HUDEP-2 (cell line): ENCODE measurements at regions not wholly inside any gene's neighbourhood (a gene's known extent, or its start where the extent isn't known, plus 50 kb on each side); places are given as distances from the start of the nearest gene placed in this dataset.
"Not testable (repeated sequence)": the region's sequence is repeated elsewhere in the genome, so short reads cannot be mapped to it uniquely, and the experiment has no call there.

ENCODE experiments used
- DNase-seq, 76 experiments: peaks; one replicate each; lab custom pipeline; 2025; ENCODE audit not compliant: unreplicated experiment in 76 of 76; lab: John Stamatoyannopoulos, UW

GRCh38 chr12:127150479-127150878 is 1116.5 kb upstream of the TMEM132C start:
- DNase-seq = no peak

GRCh38 chr12:127150956-127151355 is 1116.0 kb upstream of the TMEM132C start:
- no peak for DNase-seq

- peak in 8 of 76 experiments; percentile 13 to 48 (median 34) for DNase-seq
Measured at GRCh38 chr12:127153996-127154395, 1113.0 kb upstream of the TMEM132C start.

- DNase-seq = peak in 6 of 76 experiments; percentile 26 to 44 (median 42)
Measured at GRCh38 chr12:127154830-127155229, 1112.1 kb upstream of the TMEM132C start.

GRCh38 chr12:127155935-127156619 is 1110.9 kb upstream of the TMEM132C start:
- peak in 1 of 76 experiments; percentile 31 for DNase-seq

- DNase-seq = peak in 62 of 76 experiments; percentile 8 to 87 (median 44)
Measured at GRCh38 chr12:127157501-127158366, 1109.2 kb upstream of the TMEM132C start.

- no peak for DNase-seq
Measured at GRCh38 chr12:127158385-127159061, 1108.4 kb upstream of the TMEM132C start.

- no peak for DNase-seq
Measured at GRCh38 chr12:127161466-127161865, 1105.5 kb upstream of the TMEM132C start.

GRCh38 chr12:127162307-127162706 is 1104.7 kb upstream of the TMEM132C start:
- DNase-seq = peak in 9 of 76 experiments; percentile 3 to 36 (median 22)

GRCh38 chr12:127162902-127163301 is 1104.1 kb upstream of the TMEM132C start:
- DNase-seq = peak in 39 of 76 experiments; percentile 1 to 70 (median 31)

- peak in 74 of 76 experiments; percentile 8 to 94 (median 78) for DNase-seq
Measured at GRCh38 chr12:127165567-127166392, 1101.2 kb upstream of the TMEM132C start.

- DNase-seq = no peak
Measured at GRCh38 chr12:127169321-127170181, 1097.4 kb upstream of the TMEM132C start.

- DNase-seq = no peak
Measured at GRCh38 chr12:127170226-127171180, 1096.5 kb upstream of the TMEM132C start.

- DNase-seq = no peak
Measured at GRCh38 chr12:127172861-127173260, 1094.1 kb upstream of the TMEM132C start.

- DNase-seq = not testable (repeated sequence)
Measured at GRCh38 chr12:127173971-127174370, 1093.0 kb upstream of the TMEM132C start.

GRCh38 chr12:127174881-127175280 is 1092.1 kb upstream of the TMEM132C start:
- DNase-seq = no peak

GRCh38 chr12:127175361-127175760 is 1091.6 kb upstream of the TMEM132C start:
- DNase-seq = no peak

GRCh38 chr12:127176804-127177203 is 1090.2 kb upstream of the TMEM132C start:
- no peak for DNase-seq
